SK-N-SH treated with all-trans-retinoic acid at 6 μM for 48 hours (cell line): ENCODE measurements at regions not wholly inside any gene's neighbourhood (a gene's known extent, or its start where the extent isn't known, plus 50 kb on each side); places are given as distances from the start of the nearest gene placed in this dataset.

Experiments used
- ATAC-seq: fragments of 200-7000 bp; cut with Tn5 transposase; 3 replicates; pipeline ENCODE4 v1.9.1; 2020; ENCODE audit warnings: mild to moderate bottlenecking, moderate library complexity
- ARNTL ChIP-seq: fragments of 450-650 bp; formaldehyde crosslinking; IDR thresholded peaks from 2 replicates; pipeline ENCODE4 v1.5.0; 2020; ENCODE audit warnings: low read depth, mild to moderate bottlenecking, moderate library complexity, borderline replicate concordance
- BACH2 ChIP-seq: fragments of 250-450 bp; sonication (Bioruptor Pico); IDR thresholded peaks from 2 replicates; pipeline ENCODE4 v1.9.0; 2021; ENCODE audit warnings: mild to moderate bottlenecking, borderline replicate concordance
- CREB5 ChIP-seq: fragments of 250-450 bp; sonication (Bioruptor Pico); IDR thresholded peaks from 2 replicates; pipeline ENCODE4 v1.5.1; 2020; ENCODE audit warnings: low read depth, mild to moderate bottlenecking, moderate library complexity
- CSDC2 ChIP-seq: fragments of 250-450 bp; sonication (Bioruptor Pico); IDR thresholded peaks from 2 replicates; pipeline ENCODE4 v1.5.0; 2020; ENCODE audit warnings: mild to moderate bottlenecking, moderate library complexity
- CSRNP3 ChIP-seq: fragments of 250-450 bp; sonication (Bioruptor Pico); IDR thresholded peaks from 2 replicates; pipeline ENCODE4 v1.5.1; 2021; ENCODE audit warnings: mild to moderate bottlenecking, moderate library complexity
- ESRRG ChIP-seq: fragments of 250-450 bp; sonication (Bioruptor Pico); IDR thresholded peaks from 2 replicates; pipeline ENCODE4 v1.6.1; 2021; ENCODE audit warnings: mild to moderate bottlenecking
- GLIS3 ChIP-seq: fragments of 250-450 bp; sonication (Bioruptor Pico); IDR thresholded peaks from 2 replicates; pipeline ENCODE4 v1.5.0; 2020; ENCODE audit warnings: mild to moderate bottlenecking, moderate library complexity
- ISL1 ChIP-seq: fragments of 250-450 bp; sonication (Bioruptor Pico); IDR thresholded peaks from 2 replicates; pipeline ENCODE4 v2.1.2; 2022; ENCODE audit warnings: mild to moderate bottlenecking, moderate library complexity
- OSR1 ChIP-seq: fragments of 250-450 bp; sonication (Bioruptor Pico); IDR thresholded peaks from 2 replicates; pipeline ENCODE4 v1.8.0; 2022; ENCODE audit warnings: moderate library complexity, mild to moderate bottlenecking, inconsistent platforms
- PATZ1 ChIP-seq: fragments of 250-450 bp; sonication (Bioruptor Pico); IDR thresholded peaks from 2 replicates; pipeline ENCODE4 v1.8.0; 2020; ENCODE audit warnings: mild to moderate bottlenecking, moderate library complexity, borderline replicate concordance
- RARB ChIP-seq: fragments of 250-450 bp; sonication (Bioruptor Pico); IDR thresholded peaks from 2 replicates; pipeline ENCODE4 v1.8.0; 2021; ENCODE audit warnings: mild to moderate bottlenecking, moderate library complexity
- SNAI2 ChIP-seq: fragments of 250-450 bp; sonication (Bioruptor Pico); IDR thresholded peaks from 2 replicates; pipeline ENCODE4 v1.5.0; 2020; ENCODE audit warnings: mild to moderate bottlenecking, moderate library complexity
- TCF4 ChIP-seq: fragments of 250-450 bp; sonication (Bioruptor Pico); IDR thresholded peaks from 2 replicates; pipeline ENCODE4 v1.8.0; 2021; ENCODE audit warnings: mild to moderate bottlenecking, moderate library complexity, borderline replicate concordance
- TOX ChIP-seq: fragments of 250-450 bp; sonication (Bioruptor Pico); IDR thresholded peaks from 2 replicates; pipeline ENCODE4 v1.8.0; 2021; ENCODE audit warnings: mild to moderate bottlenecking, moderate library complexity, borderline replicate concordance
- TSHZ2 ChIP-seq: fragments of 250-450 bp; sonication (Bioruptor Pico); IDR thresholded peaks from 2 replicates; pipeline ENCODE4 v1.5.0; 2020; ENCODE audit warnings: mild to moderate bottlenecking, moderate library complexity
- ZC3H10 ChIP-seq: fragments of 250-450 bp; sonication (Bioruptor Pico); IDR thresholded peaks from 2 replicates; pipeline ENCODE4 v1.5.1; 2021; ENCODE audit warnings: mild to moderate bottlenecking, moderate library complexity
- ZFP30 ChIP-seq: fragments of 450-650 bp; formaldehyde crosslinking; IDR thresholded peaks from 2 replicates; pipeline ENCODE4 v1.5.0; 2022; ENCODE audit warnings: mild to moderate bottlenecking, moderate library complexity
- ZNF565 ChIP-seq: fragments of 450-650 bp; formaldehyde crosslinking; conservative IDR thresholded peaks from 2 replicates; pipeline ENCODE4 v1.5.0; 2020; ENCODE audit warnings: low read depth, mild to moderate bottlenecking, moderate library complexity
- ZNF70 ChIP-seq: fragments of 450-650 bp; formaldehyde crosslinking; IDR thresholded peaks from 2 replicates; pipeline ENCODE4 v1.5.0; 2020; ENCODE audit warnings: mild to moderate bottlenecking, moderate library complexity
- ZNF8 ChIP-seq: fragments of 450-650 bp; formaldehyde crosslinking; IDR thresholded peaks from 2 replicates; pipeline ENCODE4 v1.5.0; 2020; ENCODE audit warnings: mild to moderate bottlenecking, moderate library complexity

- TF ChIP-seq TSHZ2 (CRISPR knock-in tag) (no peak), GLIS3 (no peak), ESRRG (no peak)
Observed at GRCh38 chr9:119588874-119589744, 219.9 kb upstream of the BRINP1 start (continued).

- no peak for TF ChIP-seq OSR1 (CRISPR knock-in tag)
- no peak for TF ChIP-seq RARB (CRISPR knock-in tag)
- no peak for TF ChIP-seq BACH2 (CRISPR knock-in tag)
- no peak for TF ChIP-seq ISL1 (CRISPR knock-in tag)
- TF ChIP-seq CSDC2 (CRISPR knock-in tag) = no peak
- TF ChIP-seq ARNTL = no peak
- no peak for TF ChIP-seq SNAI2
- no peak for TF ChIP-seq PATZ1
- TF ChIP-seq TOX (CRISPR knock-in tag) = no peak
- no peak for TF ChIP-seq ZNF70
- no peak for ATAC-seq
Observed at GRCh38 chr9:119577881-119578280, 208.6 kb upstream of the BRINP1 start.

GRCh38 chr9:119559986-119560385 is 190.8 kb upstream of the BRINP1 start:
- ATAC-seq = no peak
- no peak for TF ChIP-seq ISL1 (CRISPR knock-in tag)
- TF ChIP-seq PATZ1 = no peak
- TF ChIP-seq ZFP30 (CRISPR knock-in tag) = no peak
- TF ChIP-seq ARNTL = no peak
- TF ChIP-seq TCF4 (CRISPR knock-in tag) = no peak
- no peak for TF ChIP-seq ZNF70
- TF ChIP-seq BACH2 (CRISPR knock-in tag) = no peak
- no peak for TF ChIP-seq CSRNP3 (CRISPR knock-in tag)
- TF ChIP-seq ESRRG = no peak
- no peak for TF ChIP-seq RARB (CRISPR knock-in tag)
- TF ChIP-seq ZC3H10 (CRISPR knock-in tag) = no peak
- TF ChIP-seq TSHZ2 (CRISPR knock-in tag) = no peak
- TF ChIP-seq ZNF565 (CRISPR knock-in tag) = no peak
- no peak for TF ChIP-seq CREB5
- TF ChIP-seq ZNF8 (CRISPR knock-in tag) = no peak
- TF ChIP-seq CSDC2 (CRISPR knock-in tag) = no peak
